ENCODE measurements at regions not wholly inside any gene's neighbourhood (a gene's known extent, or its start where the extent isn't known, plus 50 kb on each side); places are given as distances from the start of the nearest gene placed in this dataset.

- TF ChIP-seq CTCF (conservative IDR thresholded peaks at IDR 0.05; ENCODE audit: low read length) (no peak), EZH2phosphoT487 (IDR thresholded peaks at IDR 0.05; ENCODE audit: borderline replicate concordance, low read depth, low read length) (no peak)
These were observed 246.7 kb upstream of the GULP1 start for GRCh38 chr2:188045016-188045415.

All from OCI-LY7 (cell line).